SK-N-DZ (cell line): ENCODE measurements at regions not wholly inside any gene's neighbourhood (a gene's known extent, or its start where the extent isn't known, plus 50 kb on each side); places are given as distances from the start of the nearest gene placed in this dataset.

Source experiments
- DNase-seq: peaks from one replicate; pipeline ENCODE4 v3.0.0-alpha.2; 2015; ENCODE audit warnings: low spot score

GRCh38 chr16:11440657-11441012, 95.4 kb downstream of the RMI2 start:
- no peak for DNase-seq

- DNase-seq, result no peak
Observed at GRCh38 chr16:11445486-11445885, 100.2 kb downstream of the RMI2 start.

GRCh38 chr16:11446566-11447119, 101.4 kb downstream of the RMI2 start:
- DNase-seq, result no peak

GRCh38 chr16:11447272-11447671, 102.0 kb downstream of the RMI2 start:
- no peak for DNase-seq

GRCh38 chr16:11447836-11448235, 102.6 kb downstream of the RMI2 start:
- DNase-seq, result no peak

- DNase-seq, result no peak
Observed at GRCh38 chr16:11448796-11449416, 103.6 kb downstream of the RMI2 start.

GRCh38 chr16:11449716-11450115, 104.5 kb downstream of the RMI2 start:
- DNase-seq, result no peak

- DNase-seq, result no peak
Observed at GRCh38 chr16:11450136-11450535, 104.9 kb downstream of the RMI2 start.

GRCh38 chr16:11452298-11452697, 107.0 kb downstream of the RMI2 start:
- DNase-seq, result no peak

GRCh38 chr16:11452746-11453389, 107.6 kb downstream of the RMI2 start:
- DNase-seq, result no peak

- no peak for DNase-seq
Observed at GRCh38 chr16:11456741-11457140, 111.5 kb downstream of the RMI2 start.

- DNase-seq, result no peak
Observed at GRCh38 chr16:11459722-11460121, 114.5 kb downstream of the RMI2 start.

- DNase-seq, result no peak
Observed at GRCh38 chr16:11460820-11461594, 115.7 kb downstream of the RMI2 start.

GRCh38 chr16:11461595-11461990, 116.3 kb downstream of the RMI2 start:
- DNase-seq, result no peak

- no peak for DNase-seq
Observed at GRCh38 chr16:11462036-11462435, 116.8 kb downstream of the RMI2 start.

- no peak for DNase-seq
Observed at GRCh38 chr16:11462861-11463260, 117.6 kb downstream of the RMI2 start.

- DNase-seq, result no peak
Observed at GRCh38 chr16:11464241-11464640, 119.0 kb downstream of the RMI2 start.

GRCh38 chr16:11465675-11466074, 120.4 kb downstream of the RMI2 start:
- no peak for DNase-seq

GRCh38 chr16:11470676-11471415, 115.9 kb downstream of the LITAF start:
- DNase-seq, result no peak

- no peak for DNase-seq
Observed at GRCh38 chr16:11471548-11471947, 115.2 kb downstream of the LITAF start.

GRCh38 chr16:11472410-11472809, 114.3 kb downstream of the LITAF start:
- no peak for DNase-seq

GRCh38 chr16:11472851-11473250, 113.9 kb downstream of the LITAF start:
- DNase-seq, result no peak
